Progenitor cell of endocrine pancreas (in vitro differentiated cells): ENCODE measurements at regions not wholly inside any gene's neighbourhood (a gene's known extent, or its start where the extent isn't known, plus 50 kb on each side); places are given as distances from the start of the nearest gene placed in this dataset.

ENCODE experiments used
- DNase-seq: peaks from one replicate; pipeline ENCODE4 v3.0.0; 2021; ENCODE audit warnings: low spot score; ENCODE audit not compliant: unreplicated experiment
- H3K27ac Mint-ChIP-seq: 2 replicates; pipeline ENCODE4 v1.8.0; 2021; ENCODE audit warnings: mild to moderate bottlenecking, moderate library complexity, mixed read lengths
- H3K27me3 Mint-ChIP-seq: 2 replicates; pipeline ENCODE4 v1.8.0; 2021; ENCODE audit warnings: mixed read lengths
- H3K36me3 Mint-ChIP-seq: 2 replicates; pipeline ENCODE4 v1.8.0; 2022; ENCODE audit warnings: mixed read lengths; ENCODE audit not compliant: insufficient read depth
- H3K4me1 Mint-ChIP-seq: 2 replicates; pipeline ENCODE4 v1.8.0; 2021; ENCODE audit warnings: low read depth, mixed read lengths
- H3K4me3 Mint-ChIP-seq: 2 replicates; pipeline ENCODE4 v1.8.0; 2021; ENCODE audit warnings: low read depth, mild to moderate bottlenecking, moderate library complexity, mixed read lengths
- H3K9me3 Mint-ChIP-seq: 2 replicates; pipeline ENCODE4 v1.8.0; 2021; ENCODE audit warnings: low read depth, mixed read lengths
- CTCF ChIP-seq: fragments of 200-600 bp; sonication (generic); IDR thresholded peaks from one replicate; pipeline ENCODE4 v1.5.0; 2021; ENCODE audit warnings: antibody characterized with exemption, mild to moderate bottlenecking; ENCODE audit not compliant: unreplicated experiment

GRCh38 chr10:62475551-62475950 is 101.4 kb downstream of the ZNF365 start:
- no peak overlapping the region for H3K4me3 Mint-ChIP-seq

GRCh38 chr10:62479523-62479922 is 105.4 kb downstream of the ZNF365 start:
- no peak for TF ChIP-seq CTCF
- no peak overlapping the region for H3K27ac Mint-ChIP-seq
- H3K36me3 Mint-ChIP-seq: no peaks in the 10 kb centered on the region
- H3K27me3 Mint-ChIP-seq: no peaks in the 10 kb centered on the region
- H3K4me3 Mint-ChIP-seq: no peak overlapping the region
- no peaks in the 10 kb centered on the region for H3K9me3 Mint-ChIP-seq
- no peak for DNase-seq
- H3K4me1 Mint-ChIP-seq: no peaks in the 10 kb centered on the region

More at GRCh38 chr10:62475551-62475950, 101.4 kb downstream of the ZNF365 start:
- no peaks in the 10 kb centered on the region for H3K4me1 Mint-ChIP-seq
- DNase-seq: no peak
- no peak for TF ChIP-seq CTCF
- no peaks in the 10 kb centered on the region for H3K9me3 Mint-ChIP-seq
- no peaks in the 10 kb centered on the region for H3K36me3 Mint-ChIP-seq
- no peak overlapping the region for H3K27ac Mint-ChIP-seq
- H3K27me3 Mint-ChIP-seq: no peaks in the 10 kb centered on the region

- no peaks in the 10 kb centered on the region for H3K27me3 Mint-ChIP-seq
- H3K9me3 Mint-ChIP-seq: no peaks in the 10 kb centered on the region
- H3K4me1 Mint-ChIP-seq: no peaks in the 10 kb centered on the region
- no peak for TF ChIP-seq CTCF
- DNase-seq: no peak
- H3K4me3 Mint-ChIP-seq: no peak overlapping the region
- no peaks in the 10 kb centered on the region for H3K36me3 Mint-ChIP-seq
- no peak overlapping the region for H3K27ac Mint-ChIP-seq
Measured at GRCh38 chr10:62480196-62480595, 106.0 kb downstream of the ZNF365 start.

- Mint-ChIP-seq H3K4me3 (no peak overlapping the region), H3K9me3 (no peaks in the 10 kb centered on the region), H3K27ac (no peak overlapping the region), H3K4me1 (no peaks in the 10 kb centered on the region), H3K27me3 (no peaks in the 10 kb centered on the region), H3K36me3 (no peaks in the 10 kb centered on the region)
- TF ChIP-seq CTCF: no peak
- DNase-seq: no peak
Measured at GRCh38 chr10:62482581-62482980, 108.4 kb downstream of the ZNF365 start.

GRCh38 chr10:62491597-62491996 is 117.4 kb downstream of the ZNF365 start:
- TF ChIP-seq CTCF: no peak
- H3K4me1 Mint-ChIP-seq: no peaks in the 10 kb centered on the region
- no peak overlapping the region for H3K27ac Mint-ChIP-seq
- DNase-seq: no peak
- no peaks in the 10 kb centered on the region for H3K9me3 Mint-ChIP-seq
- H3K36me3 Mint-ChIP-seq: no peaks in the 10 kb centered on the region
- peaks cover 4% of the 10 kb centered on the region for H3K27me3 Mint-ChIP-seq
- no peak overlapping the region for H3K4me3 Mint-ChIP-seq
